ENCODE measurements at regions not wholly inside any gene's neighbourhood (a gene's known extent, or its start where the extent isn't known, plus 50 kb on each side); places are given as distances from the start of the nearest gene placed in this dataset.

DNA sequence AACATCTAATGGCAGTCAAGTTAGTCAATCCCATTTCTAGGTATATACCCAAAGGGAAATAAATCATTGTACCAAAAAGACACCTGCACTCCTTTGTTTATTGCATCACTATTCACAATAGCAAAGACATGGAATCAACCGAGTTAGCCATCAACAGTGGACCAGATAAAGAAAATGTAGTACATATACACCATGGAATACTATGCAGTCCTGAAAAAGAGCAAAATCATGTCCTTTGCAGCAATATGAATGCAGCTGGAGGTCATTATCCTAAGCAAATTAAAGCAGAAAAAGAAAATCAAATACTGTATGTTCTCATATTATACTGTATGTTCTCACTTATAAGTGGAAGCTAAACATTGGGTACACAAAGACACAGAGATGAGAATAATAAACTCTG lies 204.0 kb downstream of the KCNJ2 start:
- TF ChIP-seq, protein P1, sequence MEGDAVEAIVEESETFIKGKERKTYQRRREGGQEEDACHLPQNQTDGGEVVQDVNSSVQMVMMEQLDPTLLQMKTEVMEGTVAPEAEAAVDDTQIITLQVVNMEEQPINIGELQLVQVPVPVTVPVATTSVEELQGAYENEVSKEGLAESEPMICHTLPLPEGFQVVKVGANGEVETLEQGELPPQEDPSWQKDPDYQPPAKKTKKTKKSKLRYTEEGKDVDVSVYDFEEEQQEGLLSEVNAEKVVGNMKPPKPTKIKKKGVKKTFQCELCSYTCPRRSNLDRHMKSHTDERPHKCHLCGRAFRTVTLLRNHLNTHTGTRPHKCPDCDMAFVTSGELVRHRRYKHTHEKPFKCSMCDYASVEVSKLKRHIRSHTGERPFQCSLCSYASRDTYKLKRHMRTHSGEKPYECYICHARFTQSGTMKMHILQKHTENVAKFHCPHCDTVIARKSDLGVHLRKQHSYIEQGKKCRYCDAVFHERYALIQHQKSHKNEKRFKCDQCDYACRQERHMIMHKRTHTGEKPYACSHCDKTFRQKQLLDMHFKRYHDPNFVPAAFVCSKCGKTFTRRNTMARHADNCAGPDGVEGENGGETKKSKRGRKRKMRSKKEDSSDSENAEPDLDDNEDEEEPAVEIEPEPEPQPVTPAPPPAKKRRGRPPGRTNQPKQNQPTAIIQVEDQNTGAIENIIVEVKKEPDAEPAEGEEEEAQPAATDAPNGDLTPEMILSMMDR (conservative IDR thresholded peaks at IDR 0.05; ENCODE audit: low read depth, low read length) = no peak
- no peak for TF ChIP-seq EZH2 (IDR thresholded peaks at IDR 0.05; ENCODE audit: borderline replicate concordance, low read depth, low read length, poor library complexity, severe bottlenecking)
